ENCODE measurements at regions not wholly inside any gene's neighbourhood (a gene's known extent, or its start where the extent isn't known, plus 50 kb on each side); places are given as distances from the start of the nearest gene placed in this dataset.

GRCh38 chr20:61120595-61121515 lies 131.2 kb upstream of the CDH4 start (continued):
- no peak for TF ChIP-seq GFI1B (tag by site-specific recombination; IDR thresholded peaks at IDR 0.05)
- no peak for TF ChIP-seq HOXC10 (CRISPR knock-in tag; IDR thresholded peaks at IDR 0.05)
- TF ChIP-seq SP2 (tag by site-specific recombination; IDR thresholded peaks at IDR 0.05), result no peak
- no peak for TF ChIP-seq ZNF423 (tag by site-specific recombination; IDR thresholded peaks at IDR 0.05)
- TF ChIP-seq ZNF555 (tag by site-specific recombination; conservative IDR thresholded peaks at IDR 0.05), result no peak
- TF ChIP-seq MEIS1 (CRISPR knock-in tag; IDR thresholded peaks at IDR 0.05; ENCODE audit: borderline replicate concordance), result no peak
- no peak for TF ChIP-seq PBX3 (CRISPR knock-in tag; IDR thresholded peaks at IDR 0.05)
- TF ChIP-seq ZNF302 (tag by site-specific recombination; IDR thresholded peaks at IDR 0.05; ENCODE audit: low read depth), result no peak
- TF ChIP-seq ZNF18 (tag by site-specific recombination; IDR thresholded peaks at IDR 0.05), result no peak
- TF ChIP-seq ZNF747 (tag by site-specific recombination; IDR thresholded peaks at IDR 0.05), result no peak
- TF ChIP-seq ZNF184 (tag by site-specific recombination; IDR thresholded peaks at IDR 0.05), result no peak
- TF ChIP-seq KLF16 (tag by site-specific recombination; IDR thresholded peaks at IDR 0.05), result peak; percentile 63; the same call in 1 of the 2 replicates
- no peak for TF ChIP-seq ZNF266 (tag by site-specific recombination; IDR thresholded peaks at IDR 0.05; ENCODE audit: low read depth)
- peak; percentile 42; the same call in 1 of the 2 replicates for TF ChIP-seq GLIS2 (tag by site-specific recombination; IDR thresholded peaks at IDR 0.05)
- TF ChIP-seq ZNF239 (tag by site-specific recombination; IDR thresholded peaks at IDR 0.05), result no peak
- no peak for TF ChIP-seq ZNF837 (tag by site-specific recombination; IDR thresholded peaks at IDR 0.05)
- no peak for TF ChIP-seq RBAK (tag by site-specific recombination; IDR thresholded peaks at IDR 0.05)
- no peak for TF ChIP-seq ZNF341 (tag by site-specific recombination; IDR thresholded peaks at IDR 0.05; ENCODE audit: low read depth)
- 0 out of 2 replicates have a peak, but pooled peaks have one; percentile 41 for TF ChIP-seq ZFP69B (tag by site-specific recombination; IDR thresholded peaks at IDR 0.05)
- peak; percentile 21; the same call in 1 of the 2 replicates for TF ChIP-seq SP3 (tag by site-specific recombination; IDR thresholded peaks at IDR 0.05)
- no peak for TF ChIP-seq ZNF639 (tag by site-specific recombination; IDR thresholded peaks at IDR 0.05)
- peak; percentile 36; the same call in 1 of the 2 replicates for TF ChIP-seq SP7 (tag by site-specific recombination; IDR thresholded peaks at IDR 0.05)
- no peak for TF ChIP-seq ZNF548 (tag by site-specific recombination; IDR thresholded peaks at IDR 0.05)
- no peak for TF ChIP-seq ZNF621 (tag by site-specific recombination; IDR thresholded peaks at IDR 0.05)
- no peak for TF ChIP-seq ZNF202 (tag by site-specific recombination; IDR thresholded peaks at IDR 0.05; ENCODE audit: borderline replicate concordance)
- no peak for TF ChIP-seq HIC1 (tag by site-specific recombination; IDR thresholded peaks at IDR 0.05)
- TF ChIP-seq, protein P1, sequence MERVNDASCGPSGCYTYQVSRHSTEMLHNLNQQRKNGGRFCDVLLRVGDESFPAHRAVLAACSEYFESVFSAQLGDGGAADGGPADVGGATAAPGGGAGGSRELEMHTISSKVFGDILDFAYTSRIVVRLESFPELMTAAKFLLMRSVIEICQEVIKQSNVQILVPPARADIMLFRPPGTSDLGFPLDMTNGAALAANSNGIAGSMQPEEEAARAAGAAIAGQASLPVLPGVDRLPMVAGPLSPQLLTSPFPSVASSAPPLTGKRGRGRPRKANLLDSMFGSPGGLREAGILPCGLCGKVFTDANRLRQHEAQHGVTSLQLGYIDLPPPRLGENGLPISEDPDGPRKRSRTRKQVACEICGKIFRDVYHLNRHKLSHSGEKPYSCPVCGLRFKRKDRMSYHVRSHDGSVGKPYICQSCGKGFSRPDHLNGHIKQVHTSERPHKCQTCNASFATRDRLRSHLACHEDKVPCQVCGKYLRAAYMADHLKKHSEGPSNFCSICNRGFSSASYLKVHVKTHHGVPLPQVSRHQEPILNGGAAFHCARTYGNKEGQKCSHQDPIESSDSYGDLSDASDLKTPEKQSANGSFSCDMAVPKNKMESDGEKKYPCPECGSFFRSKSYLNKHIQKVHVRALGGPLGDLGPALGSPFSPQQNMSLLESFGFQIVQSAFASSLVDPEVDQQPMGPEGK (tag by site-specific recombination; IDR thresholded peaks at IDR 0.05), result no peak
- peak; percentile 78 for TF ChIP-seq GLIS1 (tag by site-specific recombination; IDR thresholded peaks at IDR 0.05)
- TF ChIP-seq ZIC2 (tag by site-specific recombination; IDR thresholded peaks at IDR 0.05), result peak; percentile 51
- TF ChIP-seq ZNF292 (tag by site-specific recombination; IDR thresholded peaks at IDR 0.05; ENCODE audit: borderline replicate concordance, low read depth), result no peak
- TF ChIP-seq KLF17 (tag by site-specific recombination; IDR thresholded peaks at IDR 0.05), result peak; percentile 42; the same call in 1 of the 2 replicates
- TF ChIP-seq ZNF785 (tag by site-specific recombination; IDR thresholded peaks at IDR 0.05), result no peak

Data from HEK293 (cell line).